HUES48 (cell line): ENCODE measurements at regions not wholly inside any gene's neighbourhood (a gene's known extent, or its start where the extent isn't known, plus 50 kb on each side); places are given as distances from the start of the nearest gene placed in this dataset.

ENCODE experiments used
- H3K27ac ChIP-seq: one replicate; pipeline ENCODE4 v1.7.0; 2013; ENCODE audit warnings: low read depth, low read length, inconsistent platforms
- H3K27me3 ChIP-seq: 2 replicates; pipeline ENCODE4 v1.6.1; 2013; ENCODE audit warnings: mild to moderate bottlenecking, low read length; ENCODE audit not compliant: control insufficient read depth, insufficient read depth
- H3K36me3 ChIP-seq: 2 replicates; pipeline ENCODE4 v1.6.1; 2013; ENCODE audit warnings: low read length; ENCODE audit not compliant: control insufficient read depth, insufficient read depth
- H3K4me1 ChIP-seq: 2 replicates; pipeline ENCODE4 v1.6.1; 2013; ENCODE audit warnings: mild to moderate bottlenecking, low read length; ENCODE audit not compliant: control insufficient read depth, insufficient read depth
- H3K4me3 ChIP-seq: 2 replicates; pipeline ENCODE4 v1.5.1; 2013; ENCODE audit warnings: mild to moderate bottlenecking, low read depth, low read length
- H3K9ac ChIP-seq: 2 replicates; pipeline ENCODE4 v1.6.1; 2013; ENCODE audit warnings: mild to moderate bottlenecking, low read depth, low read length, moderate library complexity
- H3K9me3 ChIP-seq: 2 replicates; pipeline ENCODE4 v1.6.1; 2013; ENCODE audit warnings: low read length; ENCODE audit not compliant: control insufficient read depth, insufficient read depth

DNA sequence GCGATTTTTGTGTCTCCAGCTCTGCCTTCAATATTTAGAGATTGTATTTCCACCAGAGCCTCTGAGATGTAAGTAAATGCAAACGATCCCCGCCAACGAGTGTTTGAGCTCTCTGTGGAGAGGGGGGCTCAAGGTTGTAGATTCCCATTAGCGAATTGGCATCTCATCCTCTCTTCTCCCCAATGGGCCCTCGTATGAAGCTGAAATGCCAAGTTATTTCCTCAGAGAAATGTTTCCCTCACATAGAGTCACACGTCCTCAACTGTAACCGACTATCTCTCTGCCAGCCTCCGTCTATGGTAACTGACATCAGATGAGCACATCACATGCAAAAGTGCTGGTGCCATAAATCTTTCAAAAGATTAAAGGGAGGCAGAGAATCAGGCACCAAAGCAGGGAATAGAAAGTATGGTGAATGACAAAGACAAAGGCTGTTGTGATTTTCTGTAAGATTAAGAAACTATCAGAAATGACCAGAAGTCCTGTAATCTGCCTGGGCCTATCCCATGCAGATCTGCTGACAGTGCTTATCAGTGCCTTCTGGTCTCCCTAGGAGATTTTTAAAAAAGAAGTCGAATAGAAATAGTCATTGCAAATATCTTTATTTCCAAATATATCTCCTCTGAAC is 157.1 kb downstream of the PDGFRA start:
- Histone ChIP-seq H3K36me3 (no peaks in the 10 kb centered on the region), H3K27me3 (no peaks in the 10 kb centered on the region), H3K9ac (no peak overlapping the region), H3K4me3 (no peak overlapping the region), H3K9me3 (no peaks in the 10 kb centered on the region), H3K4me1 (no peaks in the 10 kb centered on the region), H3K27ac (no peak overlapping the region)

DNA sequence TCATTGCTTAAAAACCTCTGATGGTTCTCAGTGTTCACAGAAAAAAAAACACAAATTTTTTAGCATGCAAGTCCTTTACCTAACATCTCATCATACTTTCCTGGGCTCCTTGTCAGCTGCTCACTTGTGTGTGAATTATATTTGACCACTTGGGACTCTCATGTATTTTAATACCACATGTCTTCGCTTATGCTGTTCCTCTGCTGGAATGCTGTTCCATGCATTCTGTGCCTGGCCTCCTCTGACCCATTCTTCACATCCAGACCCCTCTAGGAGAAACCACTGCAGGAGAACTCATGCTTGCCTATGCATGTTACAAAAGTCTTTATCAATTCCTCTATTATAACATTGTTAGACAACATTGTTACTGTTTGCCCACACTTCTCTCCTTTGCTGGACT is 157.6 kb downstream of the PDGFRA start:
- Histone ChIP-seq H3K27me3 (no peaks in the 10 kb centered on the region), H3K4me1 (no peaks in the 10 kb centered on the region)

DNA sequence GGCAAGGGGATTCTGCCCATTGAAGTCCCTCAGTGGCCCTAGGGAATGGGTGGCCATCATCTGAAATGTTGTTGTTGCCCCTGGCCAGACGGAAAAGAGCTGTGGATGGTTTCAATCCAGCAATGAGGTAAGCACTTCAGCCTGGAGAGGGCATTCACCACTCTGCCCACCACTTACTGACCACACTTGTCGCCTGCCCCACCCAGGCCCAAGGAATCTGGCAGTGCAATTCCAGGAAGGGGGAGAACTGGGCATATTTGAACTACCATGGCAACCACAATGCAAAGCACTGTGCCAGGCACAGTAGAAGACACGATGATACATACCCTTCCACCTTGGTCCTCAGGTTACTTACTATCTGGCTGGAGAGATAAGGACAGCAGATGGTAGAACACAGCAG is 161.6 kb downstream of the PDGFRA start:
- Histone ChIP-seq H3K4me1 (no peaks in the 10 kb centered on the region), H3K36me3 (no peaks in the 10 kb centered on the region), H3K9me3 (no peaks in the 10 kb centered on the region), H3K27me3 (no peaks in the 10 kb centered on the region), H3K9ac (no peak overlapping the region), H3K27ac (no peak overlapping the region), H3K4me3 (no peak overlapping the region)

More for the DNA sequence above, 157.6 kb downstream of the PDGFRA start:
- no peak overlapping the region for H3K27ac ChIP-seq
- no peak overlapping the region for H3K4me3 ChIP-seq
- no peak overlapping the region for H3K9ac ChIP-seq
- no peaks in the 10 kb centered on the region for H3K9me3 ChIP-seq
- H3K36me3 ChIP-seq = no peaks in the 10 kb centered on the region

DNA sequence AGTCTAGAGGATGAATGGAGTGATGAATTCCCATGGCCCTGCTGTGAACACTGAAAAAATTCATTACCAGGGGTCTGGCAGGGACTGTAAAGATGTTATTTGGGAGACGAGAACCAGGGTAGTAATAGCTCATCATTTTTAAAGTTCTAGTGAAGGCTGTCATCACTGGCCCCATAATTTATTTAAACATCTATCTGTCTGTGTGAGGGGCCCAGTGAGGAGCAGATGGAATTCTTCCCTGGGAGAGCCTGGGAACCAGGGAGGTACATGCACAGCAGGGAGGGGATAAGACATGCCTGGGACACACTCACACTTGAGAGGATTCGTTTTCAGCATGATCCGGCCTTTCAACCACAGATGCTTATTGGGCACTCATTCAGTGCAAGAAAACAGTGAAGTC is 162.0 kb downstream of the PDGFRA start:
- H3K27me3 ChIP-seq = no peaks in the 10 kb centered on the region
- H3K4me3 ChIP-seq = no peak overlapping the region
- H3K4me1 ChIP-seq = no peaks in the 10 kb centered on the region
- H3K36me3 ChIP-seq = no peaks in the 10 kb centered on the region
- H3K9me3 ChIP-seq = no peaks in the 10 kb centered on the region
- H3K27ac ChIP-seq = no peak overlapping the region
- no peak overlapping the region for H3K9ac ChIP-seq

DNA sequence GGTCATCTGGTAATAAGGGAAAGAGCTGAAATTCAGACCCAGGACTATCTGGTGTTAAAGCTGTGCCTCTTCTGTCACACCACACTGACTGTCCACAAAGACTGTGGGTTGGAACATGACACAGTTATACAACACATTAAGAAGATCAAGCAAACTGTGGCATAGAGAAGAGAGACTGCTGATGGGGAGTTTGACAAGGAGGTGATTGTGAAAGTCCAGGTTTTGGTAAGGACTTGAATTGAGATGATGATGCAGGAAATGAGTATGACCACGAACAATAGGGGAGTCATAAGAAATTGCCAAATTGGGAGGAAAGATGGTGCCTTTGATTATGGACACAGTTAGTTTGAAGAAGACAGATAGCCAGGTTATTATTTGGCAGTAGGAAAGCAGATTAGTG is 163.4 kb downstream of the PDGFRA start:
- Histone ChIP-seq H3K9ac (no peak overlapping the region), H3K27me3 (no peaks in the 10 kb centered on the region), H3K27ac (no peak overlapping the region), H3K4me3 (no peak overlapping the region), H3K36me3 (no peaks in the 10 kb centered on the region), H3K4me1 (no peaks in the 10 kb centered on the region), H3K9me3 (no peaks in the 10 kb centered on the region)

DNA sequence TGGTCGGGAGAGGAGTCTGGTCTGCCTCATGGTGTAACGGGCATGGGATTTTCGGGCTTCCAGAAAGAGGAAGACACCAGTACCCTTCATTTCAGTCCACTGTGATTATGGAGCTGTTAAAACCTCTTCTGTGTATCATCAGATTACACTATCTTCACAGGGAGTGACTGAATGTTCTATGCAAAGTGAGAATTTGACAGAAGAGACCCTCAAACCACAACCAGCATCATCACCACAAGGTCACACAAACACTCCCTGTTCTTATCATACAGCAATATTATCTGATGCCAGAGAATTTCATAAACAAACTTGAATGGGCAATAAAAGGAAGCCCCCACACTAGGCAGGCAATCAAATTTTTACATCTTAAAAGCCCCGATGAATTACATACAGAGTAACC is 164.2 kb downstream of the PDGFRA start:
- Histone ChIP-seq H3K27me3 (no peaks in the 10 kb centered on the region), H3K4me3 (no peak overlapping the region), H3K4me1 (no peaks in the 10 kb centered on the region), H3K27ac (no peak overlapping the region), H3K9me3 (no peaks in the 10 kb centered on the region), H3K36me3 (no peaks in the 10 kb centered on the region), H3K9ac (no peak overlapping the region)

DNA sequence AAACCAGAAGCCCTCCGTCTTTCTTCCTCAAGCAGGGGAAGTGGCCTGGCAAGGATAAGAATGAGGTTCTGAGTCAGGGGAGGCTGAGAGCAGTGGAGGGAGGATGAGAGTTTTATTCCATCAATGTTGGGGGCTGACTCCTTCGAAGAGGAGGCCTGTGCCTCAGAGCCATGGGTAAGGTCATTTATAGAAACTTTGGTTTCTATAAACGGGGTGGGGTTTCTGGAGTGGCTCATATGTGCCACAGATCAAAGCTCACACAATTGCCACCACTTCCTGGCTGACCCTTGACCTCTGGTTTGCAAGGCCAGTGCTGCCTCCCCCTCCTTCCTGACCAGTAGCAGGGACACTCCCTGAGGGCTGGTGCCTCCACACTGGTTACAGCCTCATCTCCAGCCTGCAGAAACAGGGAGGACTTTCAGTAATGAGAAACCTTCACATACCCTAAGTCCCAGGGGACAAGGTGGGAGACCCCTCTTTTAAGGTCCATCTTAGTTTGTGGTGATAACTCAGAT is 166.0 kb downstream of the PDGFRA start:
- Histone ChIP-seq H3K27me3 (no peaks in the 10 kb centered on the region), H3K4me1 (no peaks in the 10 kb centered on the region), H3K9me3 (no peaks in the 10 kb centered on the region), H3K27ac (no peak overlapping the region), H3K9ac (no peak overlapping the region), H3K4me3 (no peak overlapping the region), H3K36me3 (no peaks in the 10 kb centered on the region)

DNA sequence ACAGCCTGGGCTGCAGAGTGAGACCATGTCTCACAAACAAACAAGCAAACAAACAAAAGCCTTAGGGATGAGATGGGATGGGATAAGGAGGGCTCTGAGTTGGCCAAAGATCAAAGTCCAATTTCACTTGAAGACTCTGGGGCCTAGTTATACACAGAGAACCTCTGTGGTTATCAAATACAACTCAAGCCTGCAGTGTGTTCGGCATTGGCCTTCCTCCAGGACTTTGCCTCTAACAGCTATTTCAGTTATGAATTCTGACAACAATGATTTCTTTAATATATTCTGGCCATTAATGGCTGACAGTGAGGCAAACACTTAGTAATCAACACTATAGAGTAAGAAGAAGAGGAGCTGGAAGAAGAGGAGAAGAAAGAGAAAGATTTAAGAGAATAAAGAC is 171.1 kb downstream of the PDGFRA start:
- 0 out of 2 replicates have a peak, but pooled peaks cover 3% of the 10 kb centered on the region for H3K4me1 ChIP-seq
- no peaks in the 10 kb centered on the region for H3K27me3 ChIP-seq
- H3K36me3 ChIP-seq = no peaks in the 10 kb centered on the region
- no peak overlapping the region for H3K9ac ChIP-seq
- H3K4me3 ChIP-seq = no peak overlapping the region
- H3K27ac ChIP-seq = no peak overlapping the region
- H3K9me3 ChIP-seq = no peaks in the 10 kb centered on the region

DNA sequence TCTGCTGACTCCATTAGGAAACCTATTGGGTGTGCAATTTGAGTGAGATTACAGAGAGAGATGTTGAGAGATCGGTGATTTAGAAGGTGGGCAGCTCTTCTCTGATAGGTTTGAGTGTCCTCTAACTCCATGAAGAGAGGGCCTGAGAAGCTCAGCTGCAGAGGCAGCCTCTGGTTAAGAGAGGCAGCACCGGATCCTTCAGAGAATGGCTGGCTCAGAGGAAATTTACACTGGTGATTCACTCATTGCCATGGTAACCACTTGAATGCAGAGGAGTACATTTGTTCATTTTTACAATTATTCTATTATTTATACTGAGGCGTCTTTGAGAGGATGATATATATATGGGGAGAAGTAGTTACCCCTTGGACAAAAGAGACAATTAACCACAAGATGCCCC is 171.7 kb downstream of the PDGFRA start:
- no peaks in the 10 kb centered on the region for H3K36me3 ChIP-seq
- no peaks in the 10 kb centered on the region for H3K9me3 ChIP-seq
- H3K27me3 ChIP-seq = no peaks in the 10 kb centered on the region
- 0 out of 2 replicates have a peak, but pooled peaks cover 3% of the 10 kb centered on the region for H3K4me1 ChIP-seq
- H3K9ac ChIP-seq = no peak overlapping the region
- H3K27ac ChIP-seq = no peak overlapping the region
- H3K4me3 ChIP-seq = no peak overlapping the region

DNA sequence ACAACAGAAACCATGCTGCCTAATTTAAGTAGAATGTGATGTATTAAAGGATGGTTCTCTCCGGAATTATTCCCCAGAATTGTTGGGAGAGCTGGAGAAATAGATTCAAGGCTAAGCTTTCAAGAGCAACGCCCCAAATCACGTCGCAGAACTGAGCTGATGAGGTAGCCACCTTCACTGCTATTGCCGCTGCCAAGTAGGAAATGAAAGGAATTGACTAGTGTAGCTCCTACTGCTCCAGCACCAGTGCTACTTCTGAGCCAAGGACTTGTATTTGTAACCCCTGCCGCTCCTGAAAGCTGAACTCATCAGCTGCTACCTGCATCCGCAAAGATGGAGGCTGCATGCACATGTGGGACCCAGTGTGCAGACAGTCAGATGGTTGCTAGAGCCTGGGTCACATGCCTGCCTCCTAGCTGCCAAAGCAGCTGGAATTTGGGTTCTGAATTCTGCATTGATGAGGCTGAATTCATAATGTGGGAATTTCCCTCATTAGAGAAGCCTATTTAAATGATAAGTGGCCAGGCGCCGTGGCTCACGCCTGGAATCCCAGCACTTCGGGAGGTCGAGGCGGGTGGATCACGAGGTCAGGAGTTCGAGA is 173.9 kb downstream of the PDGFRA start:
- H3K9ac ChIP-seq = no peak overlapping the region
- H3K4me1 ChIP-seq = 0 out of 2 replicates have a peak, but pooled peaks cover 4% of the 10 kb centered on the region
- no peaks in the 10 kb centered on the region for H3K36me3 ChIP-seq
- H3K27me3 ChIP-seq = no peaks in the 10 kb centered on the region
- no peak overlapping the region for H3K4me3 ChIP-seq
- no peaks in the 10 kb centered on the region for H3K9me3 ChIP-seq
- H3K27ac ChIP-seq = no peak overlapping the region

DNA sequence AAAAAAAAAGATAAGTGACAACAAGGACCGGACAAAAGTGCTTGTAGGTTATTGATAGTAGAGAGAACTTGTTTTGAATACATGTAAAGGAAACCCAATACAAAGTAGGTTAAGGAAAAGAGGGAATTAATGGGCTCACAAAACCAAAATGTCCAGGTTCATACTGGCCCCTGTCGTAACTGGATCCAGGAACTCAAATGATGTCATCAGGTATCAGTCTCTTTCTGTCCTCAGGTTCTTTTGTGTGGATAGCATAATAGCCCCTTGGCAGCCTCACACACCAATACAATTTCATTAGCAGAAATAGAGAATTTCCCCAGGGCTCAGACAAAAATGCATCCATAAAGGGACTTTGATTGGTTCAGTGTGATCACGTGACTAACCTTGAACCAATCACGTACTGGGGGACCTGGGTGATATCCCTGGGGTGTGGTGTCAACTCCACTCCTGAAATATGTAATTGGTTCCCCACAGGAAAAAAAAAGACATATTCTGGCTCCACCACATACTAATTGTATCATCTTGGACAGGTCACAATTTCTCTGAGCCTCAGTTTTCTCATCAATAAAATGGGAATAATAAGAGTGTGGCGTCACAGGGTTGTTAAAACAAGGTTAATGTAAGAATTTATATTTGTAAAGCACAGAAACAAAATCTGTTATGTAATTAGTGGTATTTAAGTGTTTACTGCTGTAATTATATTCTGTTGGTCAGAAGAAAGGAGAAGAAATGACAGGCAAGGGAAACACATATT is 174.8 kb downstream of the PDGFRA start:
- Histone ChIP-seq H3K27ac (no peak overlapping the region), H3K27me3 (no peaks in the 10 kb centered on the region), H3K4me1 (peaks cover 13% of the 10 kb centered on the region; the same call in 1 of the 2 replicates), H3K36me3 (no peaks in the 10 kb centered on the region), H3K4me3 (no peak overlapping the region), H3K9ac (no peak overlapping the region), H3K9me3 (no peaks in the 10 kb centered on the region)
